Ishikawa (cell line): ENCODE measurements at regions not wholly inside any gene's neighbourhood (a gene's known extent, or its start where the extent isn't known, plus 50 kb on each side); places are given as distances from the start of the nearest gene placed in this dataset.

Source experiments
- CEBPB ChIP-seq: IDR thresholded peaks from 2 replicates; pipeline ENCODE4 v1.6.1; 2012
- CREB1 ChIP-seq: IDR thresholded peaks from 2 replicates; pipeline ENCODE4 v1.6.1; 2012; ENCODE audit warnings: low read depth
- EGR1 ChIP-seq: IDR thresholded peaks from 2 replicates; pipeline ENCODE4 v1.6.1; 2012
- EP300 ChIP-seq: IDR thresholded peaks from 2 replicates; pipeline ENCODE4 v1.6.1; 2012; ENCODE audit warnings: borderline replicate concordance
- FOXM1 ChIP-seq: IDR thresholded peaks from 2 replicates; pipeline ENCODE4 v1.6.1; 2012; ENCODE audit warnings: low read depth, borderline replicate concordance
- NFIC ChIP-seq: IDR thresholded peaks from 2 replicates; pipeline ENCODE4 v1.6.1; 2012
- RAD21 ChIP-seq: IDR thresholded peaks from 2 replicates; pipeline ENCODE4 v1.6.1; 2012; ENCODE audit warnings: low read depth
- TAF1 ChIP-seq: IDR thresholded peaks from 2 replicates; pipeline ENCODE4 v1.6.1; 2012; ENCODE audit warnings: low read depth, mild to moderate bottlenecking
- TCF12 ChIP-seq: IDR thresholded peaks from 2 replicates; pipeline ENCODE4 v1.6.1; 2012; ENCODE audit warnings: low read depth
- TEAD4 ChIP-seq: IDR thresholded peaks from 2 replicates; pipeline ENCODE4 v1.6.1; 2012
- YY1 ChIP-seq: IDR thresholded peaks from 2 replicates; pipeline ENCODE4 v1.6.1; 2012; ENCODE audit warnings: low read depth
- ZBTB7A ChIP-seq: IDR thresholded peaks from 2 replicates; pipeline ENCODE4 v1.6.1; 2012; ENCODE audit warnings: low read depth
- TF ChIP-seq, protein P1 (sequence below): IDR thresholded peaks from 2 replicates; pipeline ENCODE4 v1.6.1; 2012
- TF ChIP-seq, protein P2 (sequence below): IDR thresholded peaks from 2 replicates; pipeline ENCODE4 v1.6.1; 2012
- TF ChIP-seq, protein P3 (sequence below): IDR thresholded peaks from 2 replicates; pipeline ENCODE4 v1.6.1; 2012; ENCODE audit warnings: low read depth, mild to moderate bottlenecking

DNA sequence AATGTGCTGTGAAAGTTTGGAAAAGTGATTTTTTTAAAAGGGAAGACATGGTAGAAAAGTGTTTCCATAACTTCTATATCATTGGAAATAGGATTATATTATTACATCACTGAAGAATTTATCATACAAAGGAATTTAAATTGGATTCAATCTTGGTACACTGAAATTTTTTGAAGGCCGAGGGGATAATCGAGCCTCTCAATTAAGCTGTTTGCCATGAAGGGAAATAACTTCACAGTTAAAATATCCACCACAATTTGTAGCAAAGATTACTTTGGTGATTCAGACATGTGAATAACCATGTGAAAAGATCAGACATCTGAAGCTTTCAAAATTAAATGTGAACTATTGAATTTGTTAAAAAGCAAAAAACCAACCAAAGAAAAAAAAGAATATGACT is 215.3 kb downstream of the KLF5 start:
- no peak for TF ChIP-seq ZBTB7A
- TF ChIP-seq EGR1 = no peak
- no peak for TF ChIP-seq CREB1
- TF ChIP-seq EP300 = no peak
- TF ChIP-seq, protein P1, sequence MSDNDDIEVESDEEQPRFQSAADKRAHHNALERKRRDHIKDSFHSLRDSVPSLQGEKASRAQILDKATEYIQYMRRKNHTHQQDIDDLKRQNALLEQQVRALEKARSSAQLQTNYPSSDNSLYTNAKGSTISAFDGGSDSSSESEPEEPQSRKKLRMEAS = no peak
- no peak for TF ChIP-seq FOXM1
- TF ChIP-seq, protein P2, sequence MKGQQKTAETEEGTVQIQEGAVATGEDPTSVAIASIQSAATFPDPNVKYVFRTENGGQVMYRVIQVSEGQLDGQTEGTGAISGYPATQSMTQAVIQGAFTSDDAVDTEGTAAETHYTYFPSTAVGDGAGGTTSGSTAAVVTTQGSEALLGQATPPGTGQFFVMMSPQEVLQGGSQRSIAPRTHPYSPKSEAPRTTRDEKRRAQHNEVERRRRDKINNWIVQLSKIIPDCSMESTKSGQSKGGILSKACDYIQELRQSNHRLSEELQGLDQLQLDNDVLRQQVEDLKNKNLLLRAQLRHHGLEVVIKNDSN = no peak
- TF ChIP-seq TCF12 = no peak
- TF ChIP-seq CEBPB = no peak
- TF ChIP-seq TEAD4 = no peak
- no peak for TF ChIP-seq NFIC
- no peak for TF ChIP-seq RAD21
- TF ChIP-seq, protein P3, sequence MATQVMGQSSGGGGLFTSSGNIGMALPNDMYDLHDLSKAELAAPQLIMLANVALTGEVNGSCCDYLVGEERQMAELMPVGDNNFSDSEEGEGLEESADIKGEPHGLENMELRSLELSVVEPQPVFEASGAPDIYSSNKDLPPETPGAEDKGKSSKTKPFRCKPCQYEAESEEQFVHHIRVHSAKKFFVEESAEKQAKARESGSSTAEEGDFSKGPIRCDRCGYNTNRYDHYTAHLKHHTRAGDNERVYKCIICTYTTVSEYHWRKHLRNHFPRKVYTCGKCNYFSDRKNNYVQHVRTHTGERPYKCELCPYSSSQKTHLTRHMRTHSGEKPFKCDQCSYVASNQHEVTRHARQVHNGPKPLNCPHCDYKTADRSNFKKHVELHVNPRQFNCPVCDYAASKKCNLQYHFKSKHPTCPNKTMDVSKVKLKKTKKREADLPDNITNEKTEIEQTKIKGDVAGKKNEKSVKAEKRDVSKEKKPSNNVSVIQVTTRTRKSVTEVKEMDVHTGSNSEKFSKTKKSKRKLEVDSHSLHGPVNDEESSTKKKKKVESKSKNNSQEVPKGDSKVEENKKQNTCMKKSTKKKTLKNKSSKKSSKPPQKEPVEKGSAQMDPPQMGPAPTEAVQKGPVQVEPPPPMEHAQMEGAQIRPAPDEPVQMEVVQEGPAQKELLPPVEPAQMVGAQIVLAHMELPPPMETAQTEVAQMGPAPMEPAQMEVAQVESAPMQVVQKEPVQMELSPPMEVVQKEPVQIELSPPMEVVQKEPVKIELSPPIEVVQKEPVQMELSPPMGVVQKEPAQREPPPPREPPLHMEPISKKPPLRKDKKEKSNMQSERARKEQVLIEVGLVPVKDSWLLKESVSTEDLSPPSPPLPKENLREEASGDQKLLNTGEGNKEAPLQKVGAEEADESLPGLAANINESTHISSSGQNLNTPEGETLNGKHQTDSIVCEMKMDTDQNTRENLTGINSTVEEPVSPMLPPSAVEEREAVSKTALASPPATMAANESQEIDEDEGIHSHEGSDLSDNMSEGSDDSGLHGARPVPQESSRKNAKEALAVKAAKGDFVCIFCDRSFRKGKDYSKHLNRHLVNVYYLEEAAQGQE = no peak
- TF ChIP-seq TAF1 = no peak
- TF ChIP-seq YY1 = no peak

DNA sequence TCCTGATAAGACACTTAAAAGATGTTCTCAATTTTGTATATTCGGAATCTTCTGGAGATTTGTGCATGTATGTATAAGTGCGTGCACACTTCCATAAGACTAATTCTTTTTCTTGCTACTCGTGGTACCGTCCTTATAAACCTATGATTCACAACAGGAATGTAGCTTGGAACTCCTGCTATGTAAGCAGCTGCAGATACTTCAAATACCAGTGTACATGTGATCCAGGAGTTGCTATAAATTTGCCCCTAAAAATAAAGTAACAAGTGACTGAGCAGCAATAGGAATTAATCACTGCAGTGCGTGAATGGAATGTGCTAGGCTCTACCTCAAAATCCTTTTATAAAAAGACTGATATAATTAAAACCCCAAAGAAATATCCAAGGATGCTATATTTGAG is 214.9 kb downstream of the KLF5 start:
- TF ChIP-seq EP300 = peak; percentile 72; the same call in 1 of the 2 replicates
- peak; percentile 81 for TF ChIP-seq TCF12
- TF ChIP-seq TEAD4 = peak; percentile 96
- no peak for TF ChIP-seq EGR1
- TF ChIP-seq, protein P1 = peak; percentile 58; the same call in 1 of the 2 replicates
- 0 out of 2 replicates have a peak, but pooled peaks have one; percentile 27 for TF ChIP-seq FOXM1
- no peak for TF ChIP-seq TAF1
- TF ChIP-seq, protein P3 = no peak
- TF ChIP-seq YY1 = no peak
- TF ChIP-seq RAD21 = no peak
- no peak for TF ChIP-seq ZBTB7A
- TF ChIP-seq, protein P2 = 0 out of 2 replicates have a peak, but pooled peaks have one; percentile 26
- TF ChIP-seq CEBPB = no peak
- no peak for TF ChIP-seq CREB1
- no peak for TF ChIP-seq NFIC

DNA sequence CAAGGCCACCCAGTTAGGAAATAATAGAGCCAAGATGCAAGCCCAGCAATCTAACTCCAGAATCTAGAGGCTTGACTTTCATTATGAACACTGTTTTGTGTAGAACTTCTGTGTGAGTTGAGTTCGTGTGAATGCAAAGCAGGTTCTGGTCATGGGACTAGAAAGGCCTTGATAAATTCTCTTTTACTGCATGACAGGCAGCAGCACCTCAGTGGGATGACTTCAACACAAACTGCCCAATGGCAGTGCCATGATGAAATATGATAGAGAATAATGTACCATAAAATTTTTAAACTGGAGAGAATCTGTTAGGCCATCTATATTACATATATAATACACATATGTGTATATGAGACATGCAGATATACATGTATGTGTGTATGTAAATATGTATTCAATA is 214.5 kb downstream of the KLF5 start:
- TF ChIP-seq, protein P2 = no peak
- no peak for TF ChIP-seq TCF12
- TF ChIP-seq, protein P1 = no peak
- no peak for TF ChIP-seq RAD21
- no peak for TF ChIP-seq ZBTB7A
- no peak for TF ChIP-seq TEAD4
- no peak for TF ChIP-seq EGR1
- TF ChIP-seq CREB1 = no peak
- TF ChIP-seq FOXM1 = no peak
- TF ChIP-seq EP300 = no peak
- no peak for TF ChIP-seq NFIC
- no peak for TF ChIP-seq YY1
- TF ChIP-seq, protein P3 = no peak
- no peak for TF ChIP-seq CEBPB
- TF ChIP-seq TAF1 = no peak
